Natural killer cell (primary cell): ENCODE measurements at regions not wholly inside any gene's neighbourhood (a gene's known extent, or its start where the extent isn't known, plus 50 kb on each side); places are given as distances from the start of the nearest gene placed in this dataset.

ENCODE experiments used
- ATAC-seq, 3 donors: fragments of 150-1000 bp in 2 of 3; fragments of 200-7000 bp in 1 of 3; cut with Tn5 transposase; 1 replicate in 1 of 3; 2 replicates in 2 of 3; pipeline ENCODE4 v1.10.0; 2021; ENCODE audit warnings: mild to moderate bottlenecking in 2 of 3, moderate library complexity in 2 of 3
- DNase-seq, 2 donors: peaks; one replicate each; pipeline versions ENCODE4 v3.0.0 to v3.0.0-alpha.2; 2013 to 2021; ENCODE audit warnings: mixed read lengths in 1 of 2
- H3K27ac ChIP-seq: one replicate; pipeline ENCODE4 v1.5.1; 2013; ENCODE audit warnings: mild to moderate bottlenecking, low read length
- H3K27me3 ChIP-seq: one replicate; pipeline ENCODE4 v1.6.1; 2013; ENCODE audit warnings: low read length; ENCODE audit not compliant: control insufficient read depth, insufficient read depth
- H3K36me3 ChIP-seq: one replicate; pipeline ENCODE4 v1.6.1; 2013; ENCODE audit warnings: low read length; ENCODE audit not compliant: control insufficient read depth, insufficient read depth
- H3K4me1 ChIP-seq: one replicate; pipeline ENCODE4 v1.6.1; 2013; ENCODE audit warnings: low read length; ENCODE audit not compliant: control insufficient read depth, insufficient read depth
- H3K4me3 ChIP-seq: one replicate; pipeline ENCODE4 v1.5.1; 2013; ENCODE audit warnings: low read length
- H3K9me3 ChIP-seq: one replicate; pipeline ENCODE4 v1.6.1; 2013; ENCODE audit warnings: low read length; ENCODE audit not compliant: control insufficient read depth, insufficient read depth
- H3K27ac Mint-ChIP-seq, 2 donors: one replicate each; pipeline ENCODE4 v1.8.0; 2022; ENCODE audit warnings: mild to moderate bottlenecking in 2 of 2, mixed read lengths in 2 of 2, moderate library complexity in 1 of 2
- H3K27me3 Mint-ChIP-seq, 2 donors: one replicate each; pipeline ENCODE4 v1.8.0; 2022; ENCODE audit warnings: low read depth in 2 of 2, mixed read lengths in 2 of 2
- H3K36me3 Mint-ChIP-seq: one replicate; pipeline ENCODE4 v1.8.0; 2022; ENCODE audit warnings: mixed read lengths
- H3K4me1 Mint-ChIP-seq, 2 donors: one replicate each; pipeline ENCODE4 v1.8.0; 2022; ENCODE audit warnings: mixed read lengths in 2 of 2
- H3K4me3 Mint-ChIP-seq: one replicate; pipeline ENCODE4 v1.8.0; 2022; ENCODE audit warnings: mild to moderate bottlenecking, moderate library complexity, mixed read lengths
- H3K9me3 Mint-ChIP-seq, 2 donors: one replicate each; pipeline ENCODE4 v1.8.0; 2022; ENCODE audit warnings: mixed read lengths in 2 of 2
- CTCF ChIP-seq: fragments of 200-600 bp; IDR thresholded peaks from one replicate; pipeline ENCODE4 v1.8.0; 2022; ENCODE audit warnings: antibody characterized with exemption
- WGBS: methylation state at CpG from one replicate; pipeline ENCODE4 v1.1.7; 2013; ENCODE audit warnings: missing lambda C conversion rate; ENCODE audit not compliant: insufficient coverage; 5-methylcytosine and 5-hydroxymethylcytosine counted together
- intact Hi-C: fragments of 100-400 bp; cut with micrococcal nuclease; formaldehyde crosslinking; loops from one replicate; pipeline ENCODE4 v1.14.2; 2022

- Mint-ChIP-seq H3K36me3 (no peaks in the 10 kb centered on the region), H3K27me3 (peaks cover 5% of the 10 kb centered on the region in 2 donors), H3K4me1 (peaks cover 0 to 7% of the 10 kb centered on the region in 2 donors), H3K27ac (no peak overlapping the region), H3K4me3 (no peak overlapping the region), H3K9me3 (peaks cover 0 to 2% of the 10 kb centered on the region in 2 donors)
- Histone ChIP-seq H3K36me3 (no peaks in the 10 kb centered on the region), H3K4me1 (peaks cover 9% of the 10 kb centered on the region), H3K9me3 (no peaks in the 10 kb centered on the region), H3K4me3 (no peak overlapping the region), H3K27ac (no peak overlapping the region), H3K27me3 (no peaks in the 10 kb centered on the region)
- intact Hi-C loops: no loop called here
- ATAC-seq (no peak), DNase-seq (no peak)
- no peak for TF ChIP-seq CTCF
- WGBS: 78% methylated on average over 13 of the region's 13 CpGs
Measured at GRCh38 chr17:77592106-77592865, 366.2 kb upstream of the TNRC6C start.

- Histone ChIP-seq H3K27ac (no peak overlapping the region), H3K27me3 (no peaks in the 10 kb centered on the region), H3K4me1 (peaks cover 9% of the 10 kb centered on the region), H3K4me3 (no peak overlapping the region), H3K9me3 (no peaks in the 10 kb centered on the region), H3K36me3 (no peaks in the 10 kb centered on the region)
- Mint-ChIP-seq H3K9me3 (no peaks in the 10 kb centered on the region), H3K4me3 (no peak overlapping the region), H3K4me1 (peaks cover 0 to 7% of the 10 kb centered on the region in 2 donors), H3K27me3 (peaks cover 3 to 5% of the 10 kb centered on the region in 2 donors), H3K36me3 (no peaks in the 10 kb centered on the region), H3K27ac (no peak overlapping the region)
- DNase-seq (no peak), ATAC-seq (no peak)
- intact Hi-C loops: no loop called here
- no peak for TF ChIP-seq CTCF
- 96% methylated on average over 5 of the region's 5 CpGs for WGBS
Measured at GRCh38 chr17:77593081-77593480, 365.4 kb upstream of the TNRC6C start.

GRCh38 chr17:77594416-77595209 is 363.9 kb upstream of the TNRC6C start:
- Histone ChIP-seq H3K4me1 (peaks cover 9% of the 10 kb centered on the region), H3K36me3 (no peaks in the 10 kb centered on the region), H3K27me3 (no peaks in the 10 kb centered on the region), H3K9me3 (no peaks in the 10 kb centered on the region), H3K4me3 (no peak overlapping the region), H3K27ac (no peak overlapping the region)
- H3K9me3 Mint-ChIP-seq: no peaks in the 10 kb centered on the region
- DNase-seq (no peak), ATAC-seq (no peak)
- H3K36me3 Mint-ChIP-seq: no peaks in the 10 kb centered on the region
- no peak overlapping the region for H3K4me3 Mint-ChIP-seq
- H3K27me3 Mint-ChIP-seq: peaks cover 3 to 5% of the 10 kb centered on the region in 2 donors
- 70% methylated on average over 6 of the region's 7 CpGs for WGBS
- no peak for TF ChIP-seq CTCF
- H3K27ac Mint-ChIP-seq: no peak overlapping the region
- intact Hi-C loops: no loop called here
- H3K4me1 Mint-ChIP-seq: peaks cover 0 to 7% of the 10 kb centered on the region in 2 donors
